Liver (tissue), 8 donors: ENCODE measurements at regions not wholly inside any gene's neighbourhood (a gene's known extent, or its start where the extent isn't known, plus 50 kb on each side); places are given as distances from the start of the nearest gene placed in this dataset.

Experiments
- DNase-seq: peaks from one replicate; pipeline ENCODE4 v3.0.0-alpha.2; 2017; ENCODE audit warnings: low spot score
- H3K27ac ChIP-seq, 2 donors: one replicate each; pipeline ENCODE4 v1.7.0; 2013; ENCODE audit warnings: inconsistent platforms in 2 of 2, low read length in 2 of 2, control low read depth in 1 of 2, low read depth in 1 of 2, mild to moderate bottlenecking in 1 of 2
- H3K27me3 ChIP-seq, 4 donors: one replicate each; pipeline versions ENCODE4 v1.6.1 to v1.7.0; 2013; ENCODE audit warnings: low read length in 3 of 4, inconsistent platforms in 1 of 4, mild to moderate bottlenecking in 1 of 4, moderate library complexity in 1 of 4; ENCODE audit not compliant: control insufficient read depth in 4 of 4, insufficient read depth in 4 of 4
- H3K36me3 ChIP-seq, 4 donors: one replicate each; pipeline versions ENCODE4 v1.6.1 to v1.7.0; 2013; ENCODE audit warnings: low read length in 3 of 4, mild to moderate bottlenecking in 3 of 4, low read depth in 1 of 4, moderate library complexity in 1 of 4; ENCODE audit not compliant: control insufficient read depth in 4 of 4, insufficient read depth in 3 of 4
- H3K4me1 ChIP-seq, 4 donors: one replicate each; pipeline versions ENCODE4 v1.6.1 to v1.7.0; 2013; ENCODE audit warnings: low read length in 3 of 4, mild to moderate bottlenecking in 3 of 4, moderate library complexity in 1 of 4; ENCODE audit not compliant: control insufficient read depth in 4 of 4, insufficient read depth in 4 of 4
- H3K4me3 ChIP-seq, 3 donors: one replicate each; pipeline versions ENCODE4 v1.6.1 to v1.7.0; 2013; ENCODE audit warnings: low read length in 3 of 3, control low read depth in 1 of 3, low read depth in 1 of 3, mild to moderate bottlenecking in 1 of 3
- H3K9ac ChIP-seq, 2 donors: one replicate each; pipeline ENCODE4 v1.7.0; 2013; ENCODE audit warnings: low read length in 2 of 2, mild to moderate bottlenecking in 2 of 2, moderate library complexity in 2 of 2, control low read depth in 1 of 2, low read depth in 1 of 2
- H3K9me3 ChIP-seq, 4 donors: one replicate each; pipeline versions ENCODE4 v1.6.1 to v1.7.0; 2013; ENCODE audit warnings: low read length in 3 of 4; ENCODE audit not compliant: control insufficient read depth in 4 of 4
- ATF3 ChIP-seq: IDR thresholded peaks from 2 replicates; pipeline ENCODE4 v1.6.1; 2016; ENCODE audit warnings: antibody characterized with exemption
- CTCF ChIP-seq: fragments of 150-350 bp; IDR thresholded peaks from 2 replicates; pipeline ENCODE4 v1.5.1; 2017; ENCODE audit warnings: improper control_type of control experiment, low read depth, low read length; ENCODE audit not compliant: missing input control
- EGR1 ChIP-seq, 2 donors: IDR thresholded peaks; 2 replicates each; pipeline ENCODE4 v1.6.1; 2016 to 2018; ENCODE audit warnings: antibody characterized with exemption in 2 of 2, low read depth in 2 of 2
- FOXA2 ChIP-seq: IDR thresholded peaks from 2 replicates; pipeline ENCODE4 v1.6.1; 2016; ENCODE audit warnings: antibody characterized with exemption
- GABPA ChIP-seq, 2 donors: IDR thresholded peaks in 1 of 2; conservative IDR thresholded peaks in 1 of 2; 2 replicates each; pipeline ENCODE4 v1.6.1; 2016; ENCODE audit warnings: antibody characterized with exemption in 2 of 2, mild to moderate bottlenecking in 1 of 2, moderate library complexity in 1 of 2
- HNF4A ChIP-seq, 2 donors: conservative IDR thresholded peaks; 2 replicates each; pipeline ENCODE4 v1.6.1; 2016; ENCODE audit warnings: antibody characterized with exemption in 2 of 2, mild to moderate bottlenecking in 2 of 2
- HNF4G ChIP-seq: IDR thresholded peaks from 2 replicates; pipeline ENCODE4 v1.6.1; 2016; ENCODE audit warnings: antibody characterized with exemption
- JUND ChIP-seq, 2 donors: IDR thresholded peaks; 2 replicates each; pipeline ENCODE4 v1.6.1; 2016; ENCODE audit warnings: antibody characterized with exemption in 2 of 2
- NR2F2 ChIP-seq: IDR thresholded peaks from 2 replicates; pipeline ENCODE4 v1.6.1; 2016; ENCODE audit warnings: antibody characterized with exemption
- REST ChIP-seq: IDR thresholded peaks from 2 replicates; pipeline ENCODE4 v1.6.1; 2016; ENCODE audit warnings: antibody characterized with exemption, mild to moderate bottlenecking
- RXRA ChIP-seq, 2 donors: IDR thresholded peaks; 2 replicates each; pipeline ENCODE4 v1.6.1; 2017 to 2018; ENCODE audit warnings: antibody characterized with exemption in 2 of 2, mild to moderate bottlenecking in 1 of 2
- SP1 ChIP-seq: IDR thresholded peaks from 2 replicates; pipeline ENCODE4 v1.6.1; 2018; ENCODE audit warnings: antibody characterized with exemption, mild to moderate bottlenecking
- TAF1 ChIP-seq: conservative IDR thresholded peaks from 2 replicates; pipeline ENCODE4 v1.6.1; 2016; ENCODE audit warnings: antibody characterized with exemption, mild to moderate bottlenecking
- YY1 ChIP-seq: IDR thresholded peaks from 2 replicates; pipeline ENCODE4 v1.6.1; 2016; ENCODE audit warnings: antibody characterized with exemption, mild to moderate bottlenecking
- ZBTB33 ChIP-seq: IDR thresholded peaks from 2 replicates; pipeline ENCODE4 v1.6.1; 2016; ENCODE audit warnings: antibody characterized with exemption
- WGBS: extraction: QIAGEN DNeasy Blood & Tissue Kit; methylation state at CpG from one replicate; pipeline ENCODE4 v1.1.7; 2013; 5-methylcytosine and 5-hydroxymethylcytosine counted together
- donor health status: healthy.
- donor health status: healthy.
- donor health status: healthy.
- donor health status: healthy.
- donor health status: healthy.

GRCh38 chrX:46317163-46317562, 228.1 kb downstream of the ZNF674 start:
- WGBS, result 63% methylated on average over 1 of the region's 1 CpG
- no peak for DNase-seq

GRCh38 chrX:46311581-46312120, 233.6 kb downstream of the ZNF674 start:
- no peaks in the 10 kb centered on the region for H3K4me1 ChIP-seq
- H3K9me3 ChIP-seq, result no peaks in the 10 kb centered on the region
- no peak for DNase-seq
- no peak overlapping the region for H3K9ac ChIP-seq
- TF ChIP-seq ATF3 (no peak), CTCF (no peak), TAF1 (no peak), EGR1 (IDR thresholded peaks at IDR 0.05; ENCODE audit: low read depth in 2 of 2) (no peak), RXRA (IDR thresholded peaks at IDR 0.05) (no peak), NR2F2 (no peak)
- H3K36me3 ChIP-seq, result no peaks in the 10 kb centered on the region
- peaks cover 0 to 3% (median 0%) of the 10 kb centered on the region in 4 donors for H3K27me3 ChIP-seq
- WGBS, result 63% methylated on average over 4 of the region's 4 CpGs
- no peak overlapping the region for H3K4me3 ChIP-seq
- no peak overlapping the region for H3K27ac ChIP-seq

More at GRCh38 chrX:46317163-46317562, 228.1 kb downstream of the ZNF674 start:
- Histone ChIP-seq H3K36me3 (no peaks in the 10 kb centered on the region), H3K4me1 (no peaks in the 10 kb centered on the region), H3K27me3 (no peaks in the 10 kb centered on the region), H3K4me3 (no peak overlapping the region), H3K27ac (no peak overlapping the region), H3K9me3 (no peaks in the 10 kb centered on the region), H3K9ac (no peak overlapping the region)
- TF ChIP-seq HNF4G, result no peak
- no peak for TF ChIP-seq YY1
- TF ChIP-seq REST, result no peak
- no peak for TF ChIP-seq NR2F2
- no peak for TF ChIP-seq GABPA (IDR thresholded peaks at IDR 0.05 in 1 of 2, conservative IDR thresholded peaks at IDR 0.05 in 1 of 2)
- TF ChIP-seq ZBTB33, result no peak
- TF ChIP-seq SP1, result no peak
- no peak for TF ChIP-seq HNF4A (conservative IDR thresholded peaks at IDR 0.05)
- TF ChIP-seq JUND (IDR thresholded peaks at IDR 0.05), result no peak
- no peak for TF ChIP-seq FOXA2
